ENCODE measurements at regions not wholly inside any gene's neighbourhood (a gene's known extent, or its start where the extent isn't known, plus 50 kb on each side); places are given as distances from the start of the nearest gene placed in this dataset.
"Not testable (repeated sequence)": the region's sequence is repeated elsewhere in the genome, so short reads cannot be mapped to it uniquely, and the experiment has no call there.

DNA sequence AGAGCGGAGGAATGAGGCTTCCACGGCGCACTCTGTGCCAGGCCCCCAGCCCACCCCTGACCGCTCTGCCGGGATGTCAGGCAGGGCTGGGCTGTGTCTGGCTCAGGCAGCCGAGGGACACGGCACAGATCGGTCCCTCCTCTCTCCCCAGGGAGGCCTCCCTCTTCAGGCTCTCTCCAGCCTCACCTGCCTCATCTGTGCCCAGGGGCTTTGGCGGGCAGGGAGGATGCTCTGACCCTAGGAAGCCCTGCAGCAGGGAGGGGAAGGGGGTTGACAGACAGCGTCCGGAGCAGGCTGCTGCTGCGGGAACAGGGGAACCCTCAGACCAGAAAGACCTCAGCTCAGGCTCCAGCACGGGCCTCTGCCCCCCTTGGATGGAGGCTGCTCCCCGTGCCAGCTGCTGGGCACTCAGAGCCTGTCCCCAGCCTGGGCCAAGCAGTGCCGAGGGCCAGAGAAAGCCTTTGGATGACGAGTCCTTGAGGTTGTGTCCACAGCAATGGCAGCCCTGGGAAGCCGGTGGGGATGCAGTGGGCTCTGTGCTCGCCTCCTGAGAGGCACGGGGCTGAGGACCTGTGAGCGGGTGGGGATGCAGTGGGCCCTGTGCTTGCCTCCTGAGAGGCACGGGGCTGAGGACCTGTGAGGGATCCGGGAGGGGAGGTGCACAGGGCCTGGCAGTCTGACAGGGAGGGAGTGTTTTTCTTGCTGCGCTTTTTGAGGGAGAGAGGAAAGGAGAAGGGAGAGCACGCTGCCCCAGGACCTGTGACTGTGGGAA is 66.9 kb downstream of the FOXL3 start:
- no peak for DNase-seq (ENCODE audit: low read depth in 2 of 2)

DNA sequence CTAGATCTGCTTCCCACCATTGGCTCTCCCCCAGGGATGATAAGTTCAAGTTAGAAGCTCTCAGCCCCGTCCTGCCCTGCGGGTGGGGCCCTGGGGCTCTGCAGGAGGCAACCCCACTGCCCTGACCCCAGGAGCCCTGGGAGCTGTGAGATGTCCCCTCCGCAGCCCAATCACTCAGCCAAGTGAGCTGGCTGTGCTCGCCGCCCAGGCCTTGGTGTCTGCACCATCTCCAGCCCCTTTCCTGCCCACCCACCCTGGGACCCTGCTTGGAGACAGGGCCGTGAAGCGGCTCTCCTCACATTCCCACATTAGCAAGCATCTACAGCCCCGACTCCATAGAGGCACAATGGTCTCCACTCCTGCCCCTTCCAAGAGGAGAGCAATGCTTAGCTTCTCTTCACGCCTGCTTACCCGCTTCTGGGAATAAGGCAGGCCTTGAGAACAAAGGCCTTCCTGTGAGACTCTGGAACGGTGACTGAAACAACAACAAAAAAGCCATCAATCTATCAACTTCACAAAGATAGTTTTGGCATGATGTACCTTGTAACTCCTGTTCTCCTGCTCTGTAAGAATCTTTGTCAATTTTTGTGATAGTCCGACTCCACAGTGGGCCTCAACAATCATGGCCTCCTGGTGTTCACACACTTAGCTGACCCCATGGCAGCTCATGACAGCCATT is 67.7 kb downstream of the FOXL3 start:
- no peak for DNase-seq (ENCODE audit: low read depth in 2 of 2)

DNA sequence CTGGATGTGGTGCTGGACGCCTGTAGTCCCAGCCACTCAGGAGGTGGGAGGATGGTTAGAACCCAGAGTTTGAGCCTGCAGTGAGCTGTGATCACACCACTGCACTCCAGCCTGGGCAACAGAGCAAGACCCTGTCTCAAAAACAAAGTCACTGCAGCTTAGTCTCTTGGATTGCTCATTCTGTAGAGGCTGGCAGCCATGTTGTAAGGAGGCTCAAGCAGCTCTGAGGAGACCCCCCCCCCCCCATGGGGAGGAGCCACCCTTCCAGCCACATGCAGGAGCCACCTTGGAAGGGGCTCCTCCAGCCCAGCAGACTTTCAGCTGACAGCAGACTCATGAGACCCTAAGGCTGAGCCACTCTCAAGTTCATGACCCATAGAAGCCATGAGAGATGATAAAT is 68.4 kb downstream of the FOXL3 start:
- DNase-seq (ENCODE audit: low read depth in 2 of 2), result no peak

DNA sequence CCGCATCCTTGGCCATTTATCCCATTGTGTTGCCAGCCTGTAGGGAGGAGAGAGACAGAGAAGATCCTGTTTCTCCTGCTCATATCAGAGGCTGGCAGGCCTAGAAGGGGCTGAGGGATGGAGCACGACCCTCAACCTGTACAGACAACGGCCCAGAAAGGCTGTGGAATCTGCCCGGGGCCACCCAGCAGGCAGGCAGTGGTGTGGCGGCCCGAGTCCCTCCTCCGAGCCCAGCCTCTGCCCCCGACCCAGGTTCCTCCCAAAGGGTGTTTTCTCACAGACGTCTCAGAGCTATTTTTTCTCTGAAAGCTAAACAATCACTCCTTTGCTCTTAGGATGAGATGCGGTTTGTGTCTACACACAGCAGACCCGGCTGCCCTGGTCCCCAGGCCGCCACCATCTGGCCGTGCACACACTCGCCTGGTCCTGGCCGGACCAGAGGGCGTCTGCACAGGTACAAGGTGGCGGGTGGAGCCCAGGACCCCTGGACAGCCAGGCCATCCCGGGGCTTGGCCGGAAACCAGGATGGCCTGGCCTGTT is 69.3 kb downstream of the FOXL3 start:
- DNase-seq (ENCODE audit: low read depth in 2 of 2), result no peak

DNA sequence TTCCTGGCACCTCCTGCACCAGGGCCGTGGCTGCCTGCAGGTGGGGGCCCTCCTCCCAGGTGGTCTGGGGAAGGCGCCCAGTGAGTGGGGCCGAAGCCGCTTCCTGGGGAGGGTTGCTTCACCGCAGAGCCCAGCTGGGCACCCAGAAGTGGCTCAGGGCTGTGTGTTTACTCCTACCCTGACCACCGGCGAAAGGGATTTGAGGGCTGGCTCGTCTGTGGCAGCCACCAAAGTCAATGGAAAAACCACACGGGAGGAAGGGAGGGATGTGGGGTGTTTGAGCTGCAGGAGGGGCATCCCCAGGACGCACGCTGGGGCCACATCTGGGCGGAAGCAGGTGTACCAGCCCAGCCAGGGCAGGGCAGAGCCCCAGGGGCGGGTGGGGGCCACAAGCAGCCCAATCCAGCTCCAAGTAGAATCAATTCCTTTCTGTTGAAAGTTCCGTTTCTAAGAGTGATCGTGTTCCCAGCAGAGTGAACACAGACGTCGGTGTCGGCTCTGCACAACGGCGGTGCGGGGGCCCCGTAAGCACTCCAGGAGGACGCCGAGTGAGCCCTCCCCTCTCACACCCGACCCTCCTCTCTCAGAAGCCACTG is 69.9 kb downstream of the FOXL3 start:
- DNase-seq (ENCODE audit: low read depth in 2 of 2), result no peak

DNA sequence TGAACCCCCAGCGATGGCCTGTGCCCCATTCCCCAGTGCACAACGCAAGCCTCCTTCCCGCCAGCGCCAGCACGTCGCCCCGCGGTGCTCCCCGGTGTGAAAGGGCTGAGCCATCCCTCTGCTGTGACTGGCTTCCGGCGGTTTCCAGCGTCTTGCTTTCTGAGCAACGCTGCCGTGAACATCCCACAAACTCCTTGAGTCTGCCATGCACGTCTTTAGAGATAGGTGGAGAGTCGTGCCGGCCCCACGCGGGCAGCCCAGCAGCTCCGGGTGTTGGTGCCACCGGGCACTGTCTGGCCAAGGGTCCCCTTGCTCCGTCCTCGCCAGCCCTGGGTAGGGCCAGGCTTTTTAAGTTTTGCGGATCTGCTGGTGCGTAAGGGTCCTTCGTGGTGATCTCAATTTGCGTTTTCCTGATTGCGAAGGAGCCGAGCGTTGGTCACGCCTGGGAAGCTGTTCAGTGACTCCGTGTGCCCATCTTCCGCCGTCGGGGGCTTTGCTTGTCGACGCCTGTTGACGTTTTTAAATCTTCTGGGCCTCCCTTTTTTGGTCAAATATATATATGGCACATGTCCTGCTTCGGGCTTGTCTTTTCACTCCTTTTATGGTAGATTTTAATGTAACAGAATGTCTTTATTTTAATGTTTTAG is 70.6 kb downstream of the FOXL3 start:
- no peak for DNase-seq (ENCODE audit: low read depth in 2 of 2)

DNA sequence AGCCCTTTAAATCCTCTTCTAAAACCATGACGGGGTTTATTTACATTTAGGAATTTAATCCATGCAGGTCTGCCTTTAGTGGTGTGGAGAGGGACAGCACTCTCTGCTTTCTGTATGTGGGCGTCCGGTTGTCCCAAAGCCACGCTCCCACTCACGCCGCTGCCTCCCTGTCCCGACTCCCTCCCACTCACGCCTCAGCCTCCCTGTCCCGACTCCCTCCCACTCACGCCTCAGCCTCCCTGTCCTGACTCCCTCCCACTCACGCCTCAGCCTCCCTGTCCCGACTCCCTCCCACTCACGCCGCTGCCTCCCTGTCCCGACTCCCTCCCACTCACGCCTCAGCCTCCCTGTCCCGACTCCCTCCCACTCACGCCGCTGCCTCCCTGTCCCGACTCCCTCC is 71.2 kb downstream of the FOXL3 start:
- not testable (repeated sequence) for DNase-seq (ENCODE audit: low read depth in 2 of 2)

DNA sequence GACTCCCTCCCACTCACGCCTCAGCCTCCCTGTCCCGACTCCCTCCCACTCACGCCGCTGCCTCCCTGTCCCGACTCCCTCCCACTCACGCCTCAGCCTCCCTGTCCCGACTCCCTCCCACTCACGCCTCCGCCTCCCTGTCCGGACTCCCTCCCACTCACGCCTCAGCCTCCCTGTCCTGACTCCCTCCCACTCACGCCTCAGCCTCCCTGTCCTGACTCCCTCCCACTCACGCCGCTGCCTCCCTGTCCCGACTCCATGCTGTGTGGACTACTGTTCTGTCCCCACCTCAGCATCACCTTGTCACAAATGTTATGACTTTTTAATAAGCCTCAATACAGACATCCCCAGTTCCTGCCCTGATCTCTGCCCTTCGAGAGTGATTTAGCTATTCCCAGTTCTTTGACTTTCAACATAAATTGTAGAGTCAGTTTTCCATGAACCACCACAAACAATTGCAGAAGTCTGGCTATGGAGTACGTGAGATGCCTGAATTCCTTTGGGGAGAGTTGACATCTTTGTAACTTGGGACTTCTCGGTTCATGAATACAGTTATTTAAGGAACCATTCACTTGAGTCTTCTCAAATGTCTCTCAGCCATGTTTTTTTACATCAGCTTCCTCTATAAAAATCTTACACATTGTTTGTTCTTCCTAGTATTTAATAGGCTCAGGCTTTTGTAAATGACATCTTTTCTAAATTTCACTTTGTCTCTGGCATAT is 71.9 kb downstream of the FOXL3 start:
- DNase-seq (ENCODE audit: low read depth in 2 of 2), result no peak

DNA sequence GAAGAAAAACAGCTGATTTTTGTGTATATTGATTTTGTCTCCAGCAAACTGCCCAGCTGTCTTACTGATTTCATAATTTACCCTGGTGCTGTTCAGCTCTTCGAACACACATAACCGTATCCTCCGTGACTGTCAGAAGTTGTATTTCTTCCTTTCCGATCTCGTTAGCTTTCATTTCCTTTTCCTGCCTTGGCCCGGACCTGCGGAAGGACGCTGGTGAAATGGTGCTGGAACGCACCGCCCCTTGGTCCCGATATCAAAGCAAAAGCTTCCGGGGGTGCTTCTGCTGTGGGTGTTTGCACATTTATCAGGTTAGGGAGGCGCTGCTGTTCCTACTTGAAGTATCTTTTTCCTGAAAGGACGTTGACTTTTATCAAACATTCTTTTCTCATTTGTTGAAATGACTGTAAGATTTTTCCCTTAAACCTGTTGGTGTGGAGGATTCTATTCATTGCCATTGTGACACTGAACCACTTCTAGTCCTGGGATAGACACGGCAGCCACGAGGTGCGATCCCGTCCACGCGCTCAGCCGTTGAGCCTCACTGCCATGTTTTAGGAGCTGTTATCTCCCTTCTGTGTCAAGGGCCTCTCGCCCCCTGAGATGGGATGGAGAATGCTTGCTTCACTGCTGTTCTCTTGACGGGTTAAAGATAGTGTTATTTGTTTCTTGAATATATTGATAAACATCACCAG is 72.6 kb downstream of the FOXL3 start:
- DNase-seq (ENCODE audit: low read depth in 2 of 2), result peak in 1 of 2 donors; percentile 30

DNA sequence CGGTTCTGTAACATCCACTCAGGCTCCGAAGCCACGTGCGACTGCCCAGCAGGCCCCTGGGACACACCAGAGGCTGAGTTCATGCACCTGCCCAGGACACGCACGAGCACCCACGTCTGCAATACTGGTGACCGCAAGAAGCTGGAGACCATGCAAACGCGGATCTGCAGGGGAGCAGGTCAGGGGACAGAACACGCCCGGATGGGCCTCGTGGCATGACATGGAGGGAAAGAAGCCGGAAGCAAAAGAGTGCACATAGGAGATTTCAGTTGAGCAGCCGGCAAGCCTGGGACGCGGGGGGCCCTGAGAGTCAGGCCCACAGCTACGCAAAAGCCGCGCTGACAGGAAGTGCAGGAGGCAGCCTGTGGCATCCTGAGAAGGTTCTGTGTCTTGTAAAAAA is 73.7 kb downstream of the FOXL3 start:
- no peak for DNase-seq (ENCODE audit: low read depth in 2 of 2)

DNA sequence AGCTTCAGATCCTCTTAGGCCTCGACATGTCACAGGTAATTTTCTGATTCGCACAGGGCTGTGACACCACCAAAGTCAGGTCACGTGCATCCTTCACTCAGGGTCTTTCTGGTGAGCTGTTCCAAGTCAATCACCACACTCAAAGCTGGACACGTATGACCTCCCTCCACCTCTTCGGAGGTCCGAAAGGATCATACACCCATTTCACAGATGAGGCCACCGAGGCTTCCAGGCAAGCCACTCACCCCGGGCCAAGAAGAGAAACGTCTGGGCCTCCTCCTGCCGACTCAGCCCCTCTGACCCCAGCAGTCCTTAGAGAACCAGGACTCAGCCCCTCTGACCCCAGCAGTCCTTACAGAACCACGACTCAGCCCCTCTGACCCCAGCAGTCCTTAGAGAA is 74.6 kb downstream of the FOXL3 start:
- DNase-seq (ENCODE audit: low read depth in 2 of 2), result no peak

DNA sequence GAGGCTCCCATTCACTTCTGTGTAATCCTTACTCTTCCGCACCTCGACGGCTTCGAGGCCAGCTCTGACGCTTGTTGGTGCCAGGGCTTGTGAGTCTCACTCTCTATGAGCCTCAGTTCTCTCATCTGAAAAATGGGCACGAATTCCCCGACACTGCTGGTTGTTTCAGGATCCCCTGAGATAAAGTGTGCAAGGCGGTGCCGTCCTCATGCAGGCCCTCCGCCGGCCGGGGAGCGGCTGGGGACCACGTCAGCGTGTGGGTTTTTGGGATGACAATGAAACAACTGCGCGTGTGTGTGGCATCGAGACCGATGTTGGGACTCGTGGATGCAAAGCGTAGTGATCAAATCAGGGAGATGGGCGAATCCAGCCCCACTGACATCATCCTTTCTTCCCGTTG is 75.6 kb downstream of the FOXL3 start:
- DNase-seq (ENCODE audit: low read depth in 2 of 2), result no peak

DNA sequence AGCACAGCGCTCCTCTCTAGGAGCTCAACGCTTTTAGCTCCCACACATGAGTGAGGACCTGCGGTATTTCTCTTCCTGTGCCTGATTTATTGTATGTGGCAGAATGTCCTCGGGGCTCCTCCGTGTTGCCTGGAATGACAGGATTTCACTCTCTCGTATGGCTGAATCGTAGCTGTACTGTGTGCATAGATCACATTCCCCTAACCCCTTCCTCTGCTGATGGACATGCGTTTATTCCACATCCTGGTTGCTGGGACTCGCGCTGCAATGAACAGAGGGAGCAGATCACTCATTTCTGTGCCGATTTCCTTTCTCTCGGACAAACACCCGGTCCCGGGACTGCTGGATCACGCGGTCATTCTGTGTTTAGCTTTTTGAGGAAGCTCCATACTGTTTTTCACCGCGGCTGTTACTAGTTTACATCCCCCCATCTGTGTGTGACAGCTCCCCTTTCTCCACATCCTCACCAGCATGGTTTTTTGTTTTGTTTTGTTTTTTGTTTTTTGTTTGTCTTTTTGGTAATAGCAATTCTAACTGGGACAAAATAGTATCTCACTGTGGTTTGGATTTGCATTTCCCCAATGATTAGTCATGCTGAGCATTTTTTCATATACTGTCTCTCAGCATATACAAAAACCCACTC is 76.3 kb downstream of the FOXL3 start:
- no peak for DNase-seq (ENCODE audit: low read depth in 2 of 2)

DNA sequence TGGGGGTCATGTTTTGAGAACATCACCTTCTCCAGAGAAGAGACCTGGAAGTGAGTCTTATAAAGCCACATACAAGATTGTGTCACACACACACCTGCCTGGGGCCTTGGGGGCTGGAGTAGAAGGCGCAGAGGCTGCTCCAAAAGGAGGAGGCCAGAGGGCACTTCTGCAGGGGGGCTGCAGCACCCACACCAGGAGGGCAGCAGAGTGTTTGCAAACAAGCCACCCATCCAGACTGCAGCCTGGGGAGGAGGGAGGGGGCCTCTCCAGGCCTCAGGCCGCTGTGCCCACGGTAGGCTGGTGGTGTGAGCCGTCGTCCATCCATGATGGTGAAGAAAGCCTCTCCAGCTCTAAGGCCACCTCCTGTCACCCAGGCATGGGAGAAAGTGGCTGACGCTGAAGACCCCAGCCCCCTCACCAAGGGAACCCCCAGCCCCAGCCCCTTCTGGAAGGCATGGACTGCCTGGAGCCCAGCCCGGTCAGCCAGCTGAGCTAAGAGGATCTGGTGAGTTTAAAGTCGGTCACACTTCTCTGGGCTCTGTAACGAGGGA is 77.5 kb downstream of the FOXL3 start:
- no peak for DNase-seq (ENCODE audit: low read depth in 2 of 2)

DNA sequence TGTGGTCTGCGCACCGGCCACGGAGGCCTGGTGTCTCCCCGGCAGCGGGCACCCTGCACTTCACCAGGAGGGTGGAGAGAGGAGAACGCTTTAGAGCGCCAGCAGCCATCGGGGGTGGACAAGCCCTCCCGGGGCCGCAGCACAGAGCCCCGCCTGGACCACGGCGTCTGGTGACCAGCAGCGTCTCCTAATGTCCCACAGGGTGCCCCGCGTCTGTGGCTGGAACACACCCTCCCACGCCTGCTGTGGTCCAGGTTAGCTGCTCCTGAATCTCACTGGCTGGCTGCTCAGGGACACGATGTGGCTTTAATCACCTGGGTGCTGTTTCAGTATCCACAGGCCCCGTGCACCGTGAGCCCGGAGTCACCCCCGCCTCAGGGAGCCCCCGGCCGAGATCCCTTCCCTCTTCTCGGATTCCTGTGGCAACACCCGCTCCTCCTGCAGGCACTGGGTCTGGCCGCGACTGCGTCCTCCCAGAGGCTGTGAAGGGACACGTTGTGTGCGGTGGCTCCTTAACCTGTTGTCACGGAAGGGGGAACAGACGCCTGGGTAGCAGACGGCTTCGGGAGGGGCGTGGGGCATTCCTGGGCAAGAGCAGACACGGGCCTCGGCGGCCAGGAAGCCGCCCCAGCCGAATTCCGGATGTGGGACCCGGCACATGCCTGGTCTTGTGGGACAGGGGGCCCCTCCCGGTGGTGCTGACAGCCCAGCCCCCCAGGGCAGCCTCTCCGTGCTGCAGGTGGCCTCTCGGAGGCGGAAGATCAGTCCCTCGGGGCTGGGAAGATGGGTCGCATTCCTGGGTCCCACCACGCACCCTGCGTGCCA is 78.9 kb downstream of the FOXL3 start:
- DNase-seq (ENCODE audit: low read depth in 2 of 2), result no peak

DNA sequence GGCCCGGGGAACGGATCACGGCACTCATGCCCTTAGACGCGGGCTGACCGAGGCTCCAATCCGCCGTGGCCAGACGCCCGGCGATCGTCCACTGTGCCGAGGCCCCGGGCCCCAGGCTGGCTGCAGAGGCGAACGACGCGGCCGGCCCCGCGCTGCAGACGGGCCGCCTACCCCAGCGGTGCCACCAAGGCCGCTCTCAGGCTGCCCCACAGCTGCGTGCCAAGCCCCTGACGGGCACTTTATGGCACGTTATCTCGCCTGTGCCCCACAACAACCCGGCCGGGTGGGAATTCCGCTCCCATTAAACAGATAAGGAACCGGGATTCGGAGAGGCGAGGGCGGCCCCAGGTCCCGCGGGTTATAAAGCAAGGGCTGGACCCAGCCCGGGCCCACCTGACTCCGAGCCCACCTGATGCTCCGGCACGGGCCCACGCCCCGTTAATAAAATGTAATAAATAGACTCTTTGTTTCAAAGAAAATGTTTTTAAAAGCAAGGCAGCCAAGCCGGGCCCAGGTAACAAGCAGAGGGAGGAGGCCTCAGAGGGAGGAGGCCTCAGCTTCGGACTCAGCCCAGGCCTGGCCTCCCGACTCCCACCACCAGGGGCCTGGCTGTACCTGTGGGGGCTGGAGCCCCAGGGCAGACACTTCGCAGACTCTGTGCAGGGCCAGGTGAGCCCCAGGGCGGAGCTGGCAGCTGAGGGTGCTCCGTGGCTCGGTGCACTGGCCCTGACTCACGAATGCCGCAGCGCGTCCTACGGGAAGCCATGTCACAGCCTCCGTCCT is 79.7 kb downstream of the FOXL3 start:
- no peak for DNase-seq (ENCODE audit: low read depth in 2 of 2)

DNA sequence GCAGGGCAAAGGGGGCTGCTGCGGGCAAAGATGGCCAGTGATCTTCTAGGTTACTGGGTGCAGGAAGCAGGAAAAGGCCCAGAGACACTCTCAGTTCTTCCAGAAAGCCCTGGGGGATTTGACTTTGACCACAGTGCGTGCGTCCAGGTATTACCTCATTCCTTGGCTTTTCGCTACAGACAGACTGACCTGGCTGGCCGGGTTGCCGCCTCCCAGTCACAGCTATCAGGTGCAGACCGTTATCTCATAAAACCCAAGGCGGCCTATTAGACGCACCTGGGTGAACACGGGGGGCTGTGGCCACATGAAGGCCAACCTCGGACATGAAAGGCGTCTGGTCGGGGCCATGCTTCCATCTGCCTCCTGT is 80.3 kb downstream of the FOXL3 start:
- no peak for DNase-seq (ENCODE audit: low read depth in 2 of 2)

DNA sequence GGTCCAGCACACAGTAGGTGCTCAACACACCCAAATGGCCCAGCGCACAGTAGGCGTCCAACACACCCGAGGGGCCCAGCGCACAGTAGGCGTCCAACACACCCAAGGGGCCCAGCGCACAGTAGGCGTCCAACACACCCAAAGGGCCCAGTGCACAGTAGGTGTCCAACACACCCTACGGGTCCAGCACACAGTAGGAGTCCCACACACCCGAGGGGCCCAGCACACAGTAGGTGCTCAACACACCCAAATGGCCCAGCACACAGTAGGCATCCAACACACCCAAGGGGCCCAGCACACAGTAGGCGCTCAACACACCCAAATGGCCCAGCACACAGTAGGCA is 80.8 kb downstream of the FOXL3 start:
- no peak for DNase-seq (ENCODE audit: low read depth in 2 of 2)
